SU-DHL-6 (cell line): ENCODE measurements at regions not wholly inside any gene's neighbourhood (a gene's known extent, or its start where the extent isn't known, plus 50 kb on each side); places are given as distances from the start of the nearest gene placed in this dataset.

Experiments used
- H2AFZ ChIP-seq: fragments of 200-600 bp; sonication (generic); 2 replicates; pipeline ENCODE4 v1.6.1; 2014; ENCODE audit warnings: low read depth, mild to moderate bottlenecking, moderate library complexity, mixed read lengths, antibody characterized with exemption, low read length; ENCODE audit not compliant: severe bottlenecking
- H3F3A ChIP-seq: fragments of 200-600 bp; shearing (Covaris generic); 2 replicates; pipeline ENCODE4 v1.6.0; 2016; ENCODE audit warnings: antibody characterized with exemption, mild to moderate bottlenecking; ENCODE audit not compliant: insufficient read depth
- H3K27ac ChIP-seq: fragments of 200-600 bp; sonication (generic); 2 replicates; pipeline ENCODE4 v1.5.1; 2016; ENCODE audit warnings: low read depth, mild to moderate bottlenecking, low read length, moderate library complexity, mixed read lengths
- H3K27me3 ChIP-seq: fragments of 200-600 bp; sonication (generic), shearing (Covaris generic); 2 replicates; pipeline ENCODE4 v1.6.0; 2014; ENCODE audit warnings: mild to moderate bottlenecking, low read length
- H3K36me3 ChIP-seq: fragments of 200-600 bp; sonication (generic); 2 replicates; pipeline ENCODE4 v1.6.1; 2014; ENCODE audit warnings: mild to moderate bottlenecking, low read length, mixed read lengths
- H3K4me2 ChIP-seq: fragments of 300-600, 200-600 bp; shearing (Covaris generic), sonication (generic); 2 replicates; pipeline ENCODE4 v1.6.0; 2014; ENCODE audit warnings: low read length, low read depth, mild to moderate bottlenecking; ENCODE audit not compliant: poor library complexity, severe bottlenecking
- H3K4me3 ChIP-seq: fragments of 200-600 bp; sonication (generic); 2 replicates; pipeline ENCODE4 v1.5.1; 2014; ENCODE audit warnings: antibody characterized with exemption, low read length, mild to moderate bottlenecking, mixed read lengths; ENCODE audit not compliant: insufficient read depth, poor library complexity, severe bottlenecking
- H3K79me2 ChIP-seq: fragments of 200-600 bp; sonication (generic); 2 replicates; pipeline ENCODE4 v1.6.1; 2014; ENCODE audit warnings: mild to moderate bottlenecking, low read length, moderate library complexity; ENCODE audit not compliant: insufficient read depth
- H3K9ac ChIP-seq: fragments of 200-600 bp; sonication (generic); 2 replicates; pipeline ENCODE4 v1.7.0; 2014; ENCODE audit warnings: mild to moderate bottlenecking, low read length
- H3K9me2 ChIP-seq: fragments of 200-600 bp; sonication (generic); replicated peaks from 2 replicates; pipeline ENCODE4 v1.6.1; 2014; ENCODE audit warnings: low read length; ENCODE audit not compliant: insufficient read depth
- H3K9me3 ChIP-seq: fragments of 200-600 bp; sonication (generic); 2 replicates; pipeline ENCODE4 v1.6.1; 2014; ENCODE audit warnings: low read length, mixed read lengths; ENCODE audit not compliant: insufficient read depth
- H4K20me1 ChIP-seq: fragments of 200-600 bp; sonication (generic); 2 replicates; pipeline ENCODE4 v1.6.1; 2014; ENCODE audit warnings: low read depth, mild to moderate bottlenecking, antibody characterized with exemption, low read length, moderate library complexity, mixed read lengths
- EZH2phosphoT487 ChIP-seq: fragments of 200-600 bp; sonication (generic), shearing (Covaris generic); conservative IDR thresholded peaks from 2 replicates; pipeline ENCODE4 v1.6.1; 2018; ENCODE audit warnings: mild to moderate bottlenecking, antibody characterized with exemption, low read length, moderate library complexity, mixed read lengths
- TF ChIP-seq, protein P1 (sequence below): fragments of 200-600 bp; sonication (generic); IDR thresholded peaks from one replicate; pipeline ENCODE4 v1.5.1; 2017; ENCODE audit warnings: antibody characterized with exemption, mild to moderate bottlenecking, low read length, moderate library complexity; ENCODE audit not compliant: insufficient read depth, poor library complexity, severe bottlenecking

DNA sequence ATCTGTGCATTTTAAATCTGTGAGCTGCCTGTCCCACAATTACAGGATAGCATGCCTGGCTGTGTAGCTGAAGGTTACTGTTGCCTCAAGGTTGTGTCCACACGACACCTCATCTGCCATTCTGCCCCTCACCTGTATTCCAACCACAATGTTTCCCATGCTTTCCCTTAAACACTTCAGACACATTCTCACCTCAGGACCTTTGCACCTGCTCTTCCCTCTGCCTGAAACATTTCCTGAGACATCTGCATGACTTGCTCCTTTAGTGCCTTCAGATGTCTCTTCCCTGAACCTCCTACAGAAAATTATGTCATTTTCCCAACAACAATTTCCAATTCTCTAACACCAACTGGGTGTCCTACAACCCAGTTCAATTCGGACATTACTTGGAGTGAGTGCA is 120.4 kb downstream of the ZNF608 start:
- H3K9me3 ChIP-seq: no peaks in the 10 kb centered on the region
- no peak overlapping the region for H3K4me3 ChIP-seq
- H3K9me2 ChIP-seq: no peaks in the 10 kb centered on the region
- H2AFZ ChIP-seq: no peak overlapping the region
- TF ChIP-seq, protein P1, sequence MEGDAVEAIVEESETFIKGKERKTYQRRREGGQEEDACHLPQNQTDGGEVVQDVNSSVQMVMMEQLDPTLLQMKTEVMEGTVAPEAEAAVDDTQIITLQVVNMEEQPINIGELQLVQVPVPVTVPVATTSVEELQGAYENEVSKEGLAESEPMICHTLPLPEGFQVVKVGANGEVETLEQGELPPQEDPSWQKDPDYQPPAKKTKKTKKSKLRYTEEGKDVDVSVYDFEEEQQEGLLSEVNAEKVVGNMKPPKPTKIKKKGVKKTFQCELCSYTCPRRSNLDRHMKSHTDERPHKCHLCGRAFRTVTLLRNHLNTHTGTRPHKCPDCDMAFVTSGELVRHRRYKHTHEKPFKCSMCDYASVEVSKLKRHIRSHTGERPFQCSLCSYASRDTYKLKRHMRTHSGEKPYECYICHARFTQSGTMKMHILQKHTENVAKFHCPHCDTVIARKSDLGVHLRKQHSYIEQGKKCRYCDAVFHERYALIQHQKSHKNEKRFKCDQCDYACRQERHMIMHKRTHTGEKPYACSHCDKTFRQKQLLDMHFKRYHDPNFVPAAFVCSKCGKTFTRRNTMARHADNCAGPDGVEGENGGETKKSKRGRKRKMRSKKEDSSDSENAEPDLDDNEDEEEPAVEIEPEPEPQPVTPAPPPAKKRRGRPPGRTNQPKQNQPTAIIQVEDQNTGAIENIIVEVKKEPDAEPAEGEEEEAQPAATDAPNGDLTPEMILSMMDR: no peak
- no peak for TF ChIP-seq EZH2phosphoT487
- no peaks in the 10 kb centered on the region for H4K20me1 ChIP-seq
- H3K4me2 ChIP-seq: no peak overlapping the region
- no peaks in the 10 kb centered on the region for H3K27me3 ChIP-seq
- no peaks in the 10 kb centered on the region for H3K36me3 ChIP-seq
- H3K27ac ChIP-seq: no peak overlapping the region
- no peak overlapping the region for H3K9ac ChIP-seq
- no peaks in the 10 kb centered on the region for H3K79me2 ChIP-seq
- H3F3A ChIP-seq: no peaks in the 10 kb centered on the region

DNA sequence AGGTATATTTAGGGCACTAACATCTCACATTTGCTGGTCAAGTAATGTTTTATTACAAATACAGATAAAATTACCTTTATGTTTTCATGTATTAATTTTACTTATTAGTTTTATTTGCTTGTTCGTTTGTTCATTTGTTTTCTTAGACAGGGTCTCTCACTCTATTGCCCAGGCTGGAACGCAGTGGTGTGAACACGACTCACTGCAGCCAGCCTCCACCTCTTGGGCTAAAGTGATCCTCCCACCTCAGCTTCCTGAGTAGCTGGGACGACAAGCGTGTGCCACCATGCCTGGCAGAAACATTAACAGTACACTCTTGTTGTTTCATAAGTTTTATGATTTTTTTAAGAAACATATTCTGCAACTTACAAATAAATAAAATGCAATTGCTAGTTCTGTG is 123.2 kb downstream of the ZNF608 start:
- Histone ChIP-seq H3K9ac (no peak overlapping the region), H3K4me3 (no peak overlapping the region)

DNA sequence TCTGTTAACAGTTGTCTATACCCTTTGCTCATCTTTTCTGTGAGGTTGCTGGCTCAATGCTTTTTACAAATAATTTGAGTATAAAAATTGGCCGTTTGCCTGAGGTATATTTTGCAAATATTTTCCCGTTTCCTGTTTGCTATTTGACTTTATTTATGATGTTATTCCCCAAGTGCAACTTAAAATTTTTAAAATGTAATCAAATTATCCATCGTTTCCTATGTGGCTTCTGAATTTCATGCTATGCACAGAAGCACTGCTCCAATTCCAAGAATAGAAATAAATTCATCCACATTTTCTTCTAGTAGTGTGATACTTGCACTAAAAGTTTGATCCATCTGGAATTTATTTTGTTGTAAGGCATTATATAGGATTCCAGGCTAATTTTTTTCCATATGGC is 123.6 kb downstream of the ZNF608 start:
- no peaks in the 10 kb centered on the region for H3K9me3 ChIP-seq

More for the DNA sequence above, 123.2 kb downstream of the ZNF608 start:
- H2AFZ ChIP-seq: no peak overlapping the region
- no peaks in the 10 kb centered on the region for H4K20me1 ChIP-seq
- TF ChIP-seq EZH2phosphoT487: no peak
- no peaks in the 10 kb centered on the region for H3K79me2 ChIP-seq
- no peaks in the 10 kb centered on the region for H3K9me3 ChIP-seq
- no peaks in the 10 kb centered on the region for H3K36me3 ChIP-seq
- H3K27me3 ChIP-seq: no peaks in the 10 kb centered on the region
- no peak overlapping the region for H3K27ac ChIP-seq
- no peak overlapping the region for H3K4me2 ChIP-seq
- no peaks in the 10 kb centered on the region for H3K9me2 ChIP-seq
- H3F3A ChIP-seq: no peaks in the 10 kb centered on the region

DNA sequence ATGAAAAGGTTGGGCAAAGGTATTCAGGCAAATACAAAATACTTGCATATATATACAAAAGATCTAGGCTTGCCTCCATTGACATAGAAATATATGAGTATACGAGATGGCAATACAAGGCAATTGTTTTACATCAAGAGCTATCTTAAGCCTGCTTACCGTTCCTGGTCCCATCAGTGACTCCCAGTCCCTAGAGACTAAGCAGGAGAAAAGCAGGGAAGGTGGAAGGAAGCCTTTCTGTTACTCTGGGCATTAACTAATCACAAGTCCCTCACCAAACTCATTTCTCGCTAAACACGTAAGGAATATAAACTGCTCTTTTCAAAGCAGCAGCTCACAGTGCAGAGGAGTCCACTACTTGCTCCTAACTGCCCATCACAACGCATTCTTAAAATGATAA is 125.2 kb downstream of the ZNF608 start:
- H3K36me3 ChIP-seq: no peaks in the 10 kb centered on the region
- H3K9ac ChIP-seq: no peak overlapping the region
- no peak overlapping the region for H3K4me2 ChIP-seq
- no peak overlapping the region for H3K4me3 ChIP-seq
- no peaks in the 10 kb centered on the region for H3K9me3 ChIP-seq
- H2AFZ ChIP-seq: no peak overlapping the region
- H3K79me2 ChIP-seq: no peaks in the 10 kb centered on the region
- no peak overlapping the region for H3K27ac ChIP-seq
- no peaks in the 10 kb centered on the region for H3K27me3 ChIP-seq
- H3F3A ChIP-seq: no peaks in the 10 kb centered on the region
- H4K20me1 ChIP-seq: no peaks in the 10 kb centered on the region
- no peak for TF ChIP-seq EZH2phosphoT487
- TF ChIP-seq, protein P1: no peak
- H3K9me2 ChIP-seq: no peaks in the 10 kb centered on the region

More for the DNA sequence above, 123.6 kb downstream of the ZNF608 start:
- Histone ChIP-seq H3K27me3 (no peaks in the 10 kb centered on the region), H3K79me2 (no peaks in the 10 kb centered on the region), H3K4me2 (no peak overlapping the region), H3K36me3 (no peaks in the 10 kb centered on the region), H3K9me2 (no peaks in the 10 kb centered on the region), H4K20me1 (no peaks in the 10 kb centered on the region), H3K4me3 (no peak overlapping the region), H3K9ac (no peak overlapping the region), H3F3A (no peaks in the 10 kb centered on the region), H3K27ac (no peak overlapping the region), H2AFZ (no peak overlapping the region)
- TF ChIP-seq EZH2phosphoT487: no peak
- TF ChIP-seq, protein P1: no peak
